Urothelium cell line (cell line): ENCODE measurements at regions not wholly inside any gene's neighbourhood (a gene's known extent, or its start where the extent isn't known, plus 50 kb on each side); places are given as distances from the start of the nearest gene placed in this dataset.
A peak's percentile ranks its signal among the peaks of the same experiment; 100 is the strongest.
"Not testable (repeated sequence)": the region's sequence is repeated elsewhere in the genome, so short reads cannot be mapped to it uniquely, and the experiment has no call there.

Experiments
- DNase-seq: peaks from one replicate; pipeline ENCODE4 v3.0.0; 2011; ENCODE audit warnings: low spot score, mixed read lengths
- FAIRE-seq: peaks from 2 replicates; lab custom pipeline; 2011; peaks lifted over from hg19 to GRCh38; lab: Jason Lieb, UNC

DNA sequence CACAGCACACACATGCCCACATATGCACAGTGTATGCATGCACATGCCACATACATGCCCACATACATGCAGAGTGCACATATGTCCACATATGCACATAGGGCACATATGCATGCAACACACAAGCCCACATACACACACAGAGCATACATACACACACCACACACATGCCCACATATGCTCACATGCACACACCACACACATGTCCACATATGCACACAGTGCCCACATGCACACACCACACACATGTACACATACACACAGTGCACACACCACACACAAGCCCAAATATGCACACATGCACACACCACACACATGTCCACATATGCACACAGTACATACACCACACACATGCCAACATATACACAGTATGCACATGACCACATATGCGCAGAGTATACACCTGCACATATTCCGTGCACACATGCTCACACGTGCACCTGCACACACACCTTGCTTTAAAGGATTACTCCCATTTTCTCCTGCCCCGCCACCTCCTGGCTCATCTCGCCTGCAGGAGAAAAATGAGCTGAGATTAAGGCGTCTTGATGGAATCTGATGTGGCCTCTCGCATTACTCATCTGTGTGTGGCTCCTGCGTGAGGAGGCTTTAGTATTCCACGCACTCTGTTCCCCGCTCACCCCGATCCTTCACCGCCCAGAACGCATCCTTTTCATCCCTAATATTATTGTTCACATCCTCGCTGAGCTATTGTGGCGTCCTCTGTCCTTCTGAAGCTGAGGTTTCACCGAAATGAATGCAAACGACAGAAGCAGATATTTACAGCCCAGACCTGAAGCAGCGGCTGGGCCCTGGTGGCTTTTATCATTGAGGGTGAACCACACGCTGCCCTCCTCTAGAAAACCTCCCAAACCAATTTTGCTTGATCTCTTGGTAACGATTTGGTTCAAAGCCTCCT lies 182.7 kb downstream of the OLFM1 start:
- DNase-seq (no peak), FAIRE-seq (peak; percentile 95)

DNA sequence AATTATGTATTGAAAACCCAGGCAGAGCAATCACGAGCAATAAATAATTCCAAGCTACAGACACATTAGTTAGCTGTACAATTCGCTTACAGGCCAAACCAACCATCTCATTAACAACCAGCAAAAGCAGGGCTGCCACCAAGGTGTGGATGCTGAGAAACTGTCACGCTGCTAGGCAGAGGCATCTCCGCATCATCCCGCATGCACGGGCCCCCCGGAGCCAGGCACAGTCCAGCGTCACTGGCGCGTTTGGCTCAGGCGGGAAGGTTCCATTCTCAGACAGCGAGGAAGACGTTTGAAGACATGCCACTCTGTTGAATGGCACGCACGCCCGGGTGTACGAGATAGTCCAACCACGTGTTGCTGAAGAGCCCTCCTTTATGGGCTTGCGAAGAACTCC lies 184.0 kb downstream of the OLFM1 start:
- no peak for DNase-seq
- FAIRE-seq: no peak

DNA sequence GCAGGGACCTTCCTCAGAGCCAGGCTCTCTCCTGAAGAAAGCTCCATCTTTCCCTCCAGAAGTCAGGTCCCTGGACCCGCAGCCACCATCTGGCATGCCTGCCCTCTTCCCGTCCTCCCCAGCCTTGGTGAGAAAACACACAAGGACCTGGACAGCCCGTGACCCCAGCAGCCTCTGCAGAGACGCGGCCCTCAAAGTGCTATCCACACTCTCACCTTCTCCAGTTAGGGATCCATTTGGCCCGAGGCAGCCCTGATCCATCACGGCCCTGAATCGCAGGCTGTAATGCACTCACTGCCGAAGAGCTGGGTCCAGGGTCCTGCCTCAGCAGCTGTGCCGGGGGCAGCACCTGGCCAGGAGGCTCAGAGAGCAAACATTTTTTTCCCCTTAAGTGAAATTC lies 185.1 kb downstream of the OLFM1 start:
- FAIRE-seq (no peak), DNase-seq (no peak)

DNA sequence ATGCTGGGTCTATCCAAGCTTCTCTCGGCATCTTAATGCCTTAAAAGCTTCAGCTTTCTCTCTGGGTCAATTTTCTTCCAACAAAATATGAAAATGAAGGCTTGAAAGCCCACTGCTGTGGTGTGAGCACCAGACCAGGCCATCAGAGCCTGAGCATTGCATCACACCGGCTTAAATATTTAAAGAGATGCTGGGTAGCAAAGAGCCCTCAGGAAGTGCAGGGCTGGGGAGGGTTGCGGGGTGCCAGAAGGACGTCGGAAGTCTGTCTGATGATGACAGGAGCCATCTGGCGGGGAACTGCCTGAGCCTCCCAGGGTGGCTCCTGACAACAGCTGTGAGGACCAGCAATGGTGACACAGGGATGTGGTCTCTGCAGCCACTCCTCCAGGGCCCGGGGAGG lies 185.5 kb downstream of the OLFM1 start:
- DNase-seq (no peak), FAIRE-seq (no peak)

DNA sequence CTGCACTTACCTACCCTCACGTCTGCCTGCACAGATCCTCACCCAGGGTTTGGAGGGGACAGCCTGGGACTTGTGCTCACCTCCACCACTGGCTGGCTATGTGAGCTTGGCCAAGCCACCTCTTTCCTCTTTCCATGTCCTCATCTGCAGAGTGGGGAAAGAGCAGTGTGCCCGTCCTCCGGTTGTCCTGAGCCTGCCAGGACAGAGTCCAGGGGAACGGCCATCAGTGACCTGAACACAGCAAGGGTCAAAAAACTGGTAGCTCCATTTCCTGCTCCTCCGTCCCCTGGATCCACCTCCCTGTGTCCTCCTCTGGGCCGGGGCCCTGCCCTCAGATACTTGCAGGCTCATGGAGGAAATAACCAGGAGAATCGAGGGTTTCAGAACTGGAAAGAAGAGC lies 187.7 kb downstream of the OLFM1 start:
- DNase-seq (no peak), FAIRE-seq (no peak)

DNA sequence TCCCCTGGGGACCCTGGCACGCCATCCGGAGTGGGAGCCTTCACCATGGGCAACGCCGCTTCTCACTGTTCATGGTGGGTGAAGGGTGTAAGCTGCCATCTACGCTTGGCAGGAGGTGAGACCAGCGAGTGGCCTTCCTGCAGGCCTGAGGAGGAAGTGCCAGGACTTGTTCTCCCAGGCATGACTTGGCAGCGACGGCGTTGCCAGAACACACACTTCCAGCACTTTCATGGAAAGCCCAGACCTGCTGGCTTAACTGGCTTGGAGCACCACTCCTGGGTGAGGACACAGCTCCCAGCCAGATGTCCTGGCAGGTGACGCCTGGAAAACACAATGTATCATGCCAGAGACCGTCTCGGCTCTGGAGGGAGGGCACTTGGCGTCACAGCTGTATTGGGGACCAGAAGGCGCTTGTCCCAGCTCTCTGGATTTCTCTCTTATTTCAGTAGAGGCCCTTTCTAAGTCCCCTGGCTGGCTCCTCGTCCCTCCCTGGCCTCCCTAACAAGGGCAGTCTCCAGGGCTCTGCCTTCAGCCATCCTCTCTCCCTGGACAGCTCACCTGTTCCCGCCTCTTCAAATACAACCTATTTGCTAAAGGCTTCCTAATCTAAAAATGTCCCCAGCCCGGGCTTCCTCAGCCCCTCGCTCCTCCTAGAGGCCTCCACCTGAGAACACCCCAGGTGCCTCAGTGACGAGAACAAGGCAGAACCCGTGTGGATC lies 188.3 kb downstream of the OLFM1 start:
- FAIRE-seq: no peak
- DNase-seq: no peak

DNA sequence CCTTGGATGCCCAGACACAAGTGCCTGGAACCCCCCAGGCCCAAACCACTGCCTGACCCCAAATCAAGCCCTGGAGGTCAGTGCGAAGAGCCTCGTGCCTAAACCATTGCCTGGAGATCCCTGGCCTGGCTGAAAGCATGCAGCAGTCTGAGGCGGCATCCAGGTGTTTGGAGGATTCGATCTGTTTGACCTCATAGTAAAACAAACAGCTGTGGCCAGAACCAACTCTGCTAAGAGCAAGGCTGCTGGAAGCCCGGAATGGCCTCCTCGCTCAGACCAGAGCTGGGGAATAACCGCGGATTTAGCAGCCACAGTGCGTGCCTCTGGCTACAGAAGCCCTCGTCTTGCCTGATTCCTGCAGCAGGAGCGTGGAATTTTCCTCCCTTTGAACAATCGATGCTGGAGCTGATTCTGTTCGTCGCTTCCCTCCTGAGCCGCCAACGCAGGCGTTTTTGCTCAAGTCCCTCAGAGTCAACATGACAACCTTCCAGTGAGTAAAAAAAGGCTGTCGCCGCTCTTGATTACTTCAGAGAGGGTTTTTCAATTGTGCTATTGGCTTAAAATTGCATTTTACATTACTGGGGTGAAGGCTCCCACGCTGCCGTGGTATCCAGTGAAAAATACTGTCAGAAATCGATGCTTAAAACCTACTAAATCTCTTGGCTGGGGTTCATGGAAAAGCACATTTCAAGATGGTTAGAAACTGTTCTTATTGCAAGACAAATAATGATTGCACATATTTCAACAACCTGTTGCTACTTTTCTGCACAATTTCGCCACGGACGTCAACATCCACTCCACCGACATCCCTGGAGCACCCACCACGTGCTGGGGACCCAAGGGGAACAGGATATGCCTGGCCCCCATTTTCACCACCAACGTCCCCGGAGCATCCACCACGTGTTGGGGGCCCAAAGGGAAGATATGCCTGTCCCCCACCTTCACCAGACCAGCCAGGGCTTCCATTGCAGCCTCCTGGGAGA lies 190.0 kb downstream of the OLFM1 start:
- DNase-seq (no peak), FAIRE-seq (no peak)

DNA sequence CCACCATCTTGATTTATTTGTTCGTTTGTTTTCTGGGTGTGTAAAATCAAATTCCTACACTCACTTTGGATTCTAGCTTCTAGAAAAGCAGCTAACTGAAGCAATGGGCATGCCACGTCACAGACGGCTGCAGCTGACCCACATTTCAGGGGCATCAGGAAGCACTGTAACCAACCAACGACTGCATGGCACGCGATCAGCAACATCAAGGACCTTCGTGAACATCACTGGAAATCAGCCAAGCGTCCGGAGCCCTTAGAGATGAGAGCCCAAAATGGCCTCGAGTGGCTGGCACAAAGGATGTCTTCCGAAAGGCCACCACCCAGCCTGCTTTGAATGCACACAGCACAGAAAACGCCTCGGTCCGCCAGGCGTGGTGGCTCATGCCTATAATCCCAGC lies 191.1 kb downstream of the OLFM1 start:
- DNase-seq (no peak), FAIRE-seq (no peak)

DNA sequence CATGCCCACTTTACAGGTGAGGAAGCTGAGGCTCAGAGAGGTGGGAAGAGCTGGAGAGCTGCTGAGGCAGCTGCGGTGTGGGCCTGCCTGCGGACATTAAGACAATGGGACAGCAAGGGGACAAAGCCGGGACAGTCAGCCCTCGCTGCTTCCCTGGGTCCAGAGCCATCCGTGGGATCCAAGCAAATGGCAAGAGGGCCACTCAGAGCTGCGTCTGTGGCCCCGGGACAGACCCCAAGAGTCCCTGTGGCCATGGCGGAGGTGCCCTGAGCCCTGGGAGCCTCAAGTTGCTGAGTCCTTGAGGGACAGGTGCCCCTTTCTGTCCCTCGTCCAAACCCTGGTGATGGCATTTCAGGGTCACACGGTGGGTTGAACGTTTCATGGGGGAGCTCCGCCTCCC lies 191.9 kb downstream of the OLFM1 start:
- no peak for FAIRE-seq
- DNase-seq: no peak

DNA sequence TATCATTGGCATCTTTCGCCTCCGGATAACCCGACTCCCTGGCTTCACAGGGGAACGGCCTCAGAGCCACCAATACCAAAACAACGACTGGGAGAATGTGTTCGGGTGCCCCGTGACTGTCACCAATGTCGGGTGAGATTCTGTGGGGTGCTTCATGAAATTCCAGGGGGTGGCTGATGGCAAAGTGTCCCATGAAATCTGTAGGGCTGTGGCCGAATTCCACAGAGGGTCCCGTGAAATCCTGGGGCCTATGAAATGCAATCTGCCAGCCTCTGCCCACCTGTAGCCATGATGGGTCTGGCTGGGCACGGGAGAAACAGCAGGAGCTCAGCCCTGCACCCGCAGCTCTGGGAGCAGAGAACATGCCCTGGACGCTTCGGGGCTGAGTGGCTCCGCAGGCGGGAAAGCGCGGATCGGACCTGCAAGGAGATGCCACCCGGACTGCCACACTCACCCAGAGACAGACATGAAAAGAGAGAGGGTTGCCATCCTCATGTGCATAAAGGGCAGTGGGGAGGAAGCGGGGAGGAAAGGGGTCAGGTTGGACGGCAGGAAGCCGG lies 192.4 kb downstream of the OLFM1 start:
- FAIRE-seq: no peak
- no peak for DNase-seq

DNA sequence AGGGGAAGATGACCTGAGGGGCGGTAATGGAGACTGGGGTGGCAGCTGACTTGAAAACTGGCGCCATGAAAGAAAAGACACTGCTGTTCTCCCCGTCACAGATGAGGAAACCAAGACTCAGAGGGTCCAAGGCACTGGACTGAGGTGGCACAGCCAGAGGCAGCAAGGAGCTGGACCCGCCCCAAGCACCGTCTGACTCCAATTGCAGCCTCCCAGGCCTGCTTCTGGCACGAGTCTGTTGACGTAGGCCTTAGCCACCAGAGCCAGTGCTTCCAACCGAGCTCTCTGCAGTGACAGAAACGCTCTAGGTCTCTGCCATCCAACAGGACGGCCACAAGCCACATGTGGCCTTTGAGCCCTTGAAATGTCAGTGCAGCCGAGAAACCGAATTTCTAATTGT lies 193.2 kb downstream of the OLFM1 start:
- no peak for FAIRE-seq

DNA sequence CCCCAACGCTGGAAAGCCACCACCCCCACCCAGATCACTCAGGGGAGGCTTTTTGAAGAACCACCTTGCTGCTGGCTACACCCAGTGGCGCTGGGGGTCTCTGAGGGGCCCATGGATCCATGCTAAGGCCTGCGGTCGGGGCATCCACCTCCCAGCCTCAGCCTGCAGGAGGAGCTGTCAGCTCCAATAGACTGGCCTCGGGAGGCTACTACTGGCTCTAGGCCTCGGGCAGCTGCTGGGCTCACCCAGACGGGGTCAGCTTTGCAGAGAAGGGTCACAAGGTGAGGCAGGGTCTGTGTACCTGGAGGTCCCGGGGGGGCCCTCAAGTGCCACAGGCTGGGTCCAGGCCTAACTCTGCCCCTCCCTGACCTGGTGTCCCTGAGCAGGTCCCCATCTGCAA lies 193.7 kb downstream of the OLFM1 start:
- no peak for DNase-seq
- no peak for FAIRE-seq

More for the DNA sequence above, 193.2 kb downstream of the OLFM1 start:
- no peak for DNase-seq

DNA sequence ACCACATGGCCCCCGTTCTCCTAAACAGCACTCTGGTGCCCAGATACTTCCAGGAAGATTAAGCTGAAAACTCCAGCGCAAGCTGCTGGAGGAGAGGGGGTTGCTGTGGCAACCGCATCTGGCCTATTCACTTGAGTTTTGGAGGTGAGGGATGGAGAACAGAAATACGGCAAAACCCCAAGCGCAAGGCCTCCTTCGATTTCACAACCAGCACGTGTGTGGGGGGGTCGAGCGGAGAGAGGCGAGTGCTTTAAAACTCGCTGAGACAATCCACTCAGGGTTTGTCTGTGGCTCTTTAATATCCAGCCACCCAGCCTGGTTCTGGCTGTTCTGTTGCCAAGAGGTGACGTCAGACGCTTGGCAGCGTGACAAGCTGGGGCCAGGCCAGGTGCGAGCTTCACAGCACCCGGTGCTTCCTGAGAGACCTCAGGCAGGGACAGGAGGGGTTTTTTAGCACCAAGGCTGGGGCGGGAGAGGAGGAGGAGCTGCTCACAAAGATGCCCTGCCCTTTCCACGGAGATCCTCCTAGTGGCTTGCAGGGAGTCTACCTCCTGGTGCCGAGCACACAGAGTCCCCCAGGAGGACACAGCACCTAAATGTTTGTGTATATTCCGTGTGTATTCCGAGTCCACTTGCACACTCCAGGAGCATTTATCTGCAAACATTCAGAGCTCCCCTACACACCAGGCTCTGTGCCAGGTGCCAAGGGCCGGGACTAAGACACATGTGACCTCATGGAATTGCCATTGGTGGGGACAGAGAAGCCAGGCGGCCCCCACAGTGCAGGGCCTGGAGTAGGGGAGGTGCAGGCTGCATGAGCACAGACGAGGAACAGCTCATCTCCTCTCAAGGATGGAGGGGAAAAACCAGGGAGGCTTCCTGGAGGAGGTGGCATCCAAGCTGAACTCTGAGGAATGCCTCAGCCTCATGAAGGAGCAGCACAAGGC lies 194.6 kb downstream of the OLFM1 start:
- FAIRE-seq (peak; percentile 48), DNase-seq (peak; percentile 90)

DNA sequence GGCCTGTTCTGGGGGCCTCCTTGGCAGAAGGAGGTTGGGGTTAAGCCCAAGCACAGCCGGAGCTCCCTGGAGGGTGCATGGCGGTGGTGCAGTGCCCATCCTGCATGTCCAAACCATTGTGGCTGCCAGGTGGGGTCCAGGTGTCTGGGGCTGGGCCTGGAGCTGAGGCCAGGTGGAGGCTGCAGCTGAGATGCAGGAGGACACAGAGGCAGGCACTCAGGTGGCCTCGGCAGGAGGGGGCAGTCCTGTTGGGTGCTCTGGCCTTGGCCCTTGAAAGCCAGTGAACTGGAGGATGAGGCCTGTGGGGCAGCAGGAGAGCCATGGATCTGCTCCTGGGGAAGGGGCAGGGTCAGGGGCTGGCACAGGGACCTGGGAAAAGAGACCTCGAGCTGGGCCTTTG lies 195.3 kb downstream of the OLFM1 start:
- FAIRE-seq (no peak), DNase-seq (no peak)

DNA sequence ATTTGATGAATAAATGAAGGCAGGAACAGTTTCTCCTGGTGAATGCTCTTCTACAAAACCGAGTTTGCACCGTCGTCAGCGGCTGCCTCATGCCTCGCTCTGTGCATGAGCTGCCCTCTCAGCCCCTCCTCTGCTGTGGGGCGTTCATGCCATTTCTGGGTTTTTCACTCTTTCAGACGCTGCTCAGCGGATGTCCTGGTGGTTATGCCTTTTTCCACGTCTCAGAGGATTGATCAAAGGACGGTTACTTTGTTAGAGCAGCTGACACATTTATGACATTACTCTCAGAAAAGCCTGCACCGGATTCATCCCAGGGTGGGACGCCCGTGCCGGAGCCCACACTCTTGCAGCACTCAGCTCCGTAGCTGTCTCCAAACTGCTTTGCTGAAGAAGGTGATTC lies 195.9 kb upstream of the PPP1R26 start:
- DNase-seq: no peak
- FAIRE-seq: no peak

DNA sequence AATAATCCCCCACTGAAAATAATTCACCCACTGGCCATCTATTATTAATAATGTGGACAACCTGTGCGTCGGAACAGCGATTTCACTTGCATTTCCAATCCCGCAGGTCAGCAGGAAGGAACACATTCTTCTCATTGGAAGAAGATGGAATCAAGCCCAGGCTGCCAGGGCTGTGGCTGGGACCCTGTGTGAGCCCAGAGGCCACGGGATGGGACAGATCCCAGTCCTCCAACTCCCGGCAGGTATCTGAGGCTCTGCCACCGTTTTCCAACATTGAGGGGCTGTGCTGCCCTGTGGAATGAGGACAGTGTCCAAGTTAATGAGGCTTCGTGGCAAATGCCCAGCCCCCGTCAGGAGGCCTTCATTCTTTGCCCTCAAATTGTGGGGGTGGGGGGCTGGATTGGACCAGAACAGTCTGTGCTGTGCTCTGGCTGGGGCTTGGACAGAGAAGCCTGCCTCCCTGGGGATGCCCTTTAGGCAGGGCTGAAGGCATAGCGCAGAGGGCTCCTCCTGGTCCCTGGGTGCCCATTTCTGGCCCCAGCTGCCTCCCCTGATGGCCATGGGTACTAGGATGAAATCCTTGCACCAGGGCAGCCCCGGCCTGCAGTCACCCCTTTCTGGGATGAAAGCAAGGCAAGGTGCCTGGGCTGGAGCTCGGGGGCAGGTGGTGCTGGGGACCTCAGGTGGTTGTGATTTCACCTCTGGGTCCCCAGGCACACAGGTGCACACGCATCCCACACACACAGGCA lies 195.0 kb upstream of the PPP1R26 start:
- DNase-seq (no peak), FAIRE-seq (no peak)

DNA sequence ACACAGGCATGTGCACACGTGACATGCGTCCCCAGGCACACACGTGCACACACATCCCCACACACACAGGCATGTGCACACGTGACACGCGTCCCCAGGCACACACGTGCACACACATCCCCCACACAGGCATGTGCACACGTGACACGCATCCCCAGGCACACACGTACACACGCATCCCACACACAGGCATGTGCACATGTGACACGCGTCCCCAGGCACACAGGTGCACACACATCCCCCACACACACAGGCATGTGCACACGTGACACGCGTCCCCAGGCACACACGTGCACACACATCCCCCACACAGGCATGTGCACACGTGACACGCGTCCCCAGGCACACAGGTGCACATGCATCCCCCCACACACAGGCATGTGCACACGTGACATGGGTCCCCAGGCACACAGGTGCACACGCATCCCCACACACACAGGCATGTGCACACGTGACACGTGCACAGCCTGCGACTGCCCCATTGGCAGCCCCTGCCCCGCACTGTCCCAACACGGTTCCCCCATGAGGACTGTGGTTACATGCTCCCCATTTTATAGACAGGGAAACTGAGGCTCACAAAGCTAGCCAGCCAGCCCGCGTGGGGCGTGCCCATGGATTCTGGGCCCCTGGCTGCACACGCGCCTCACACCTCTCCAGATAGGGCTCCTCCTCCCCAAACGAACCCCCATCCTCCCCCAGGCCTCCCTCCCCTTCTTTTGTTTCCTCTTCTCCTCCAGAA lies 193.2 kb upstream of the PPP1R26 start:
- DNase-seq: not testable (repeated sequence)
- FAIRE-seq: peak; percentile 97

DNA sequence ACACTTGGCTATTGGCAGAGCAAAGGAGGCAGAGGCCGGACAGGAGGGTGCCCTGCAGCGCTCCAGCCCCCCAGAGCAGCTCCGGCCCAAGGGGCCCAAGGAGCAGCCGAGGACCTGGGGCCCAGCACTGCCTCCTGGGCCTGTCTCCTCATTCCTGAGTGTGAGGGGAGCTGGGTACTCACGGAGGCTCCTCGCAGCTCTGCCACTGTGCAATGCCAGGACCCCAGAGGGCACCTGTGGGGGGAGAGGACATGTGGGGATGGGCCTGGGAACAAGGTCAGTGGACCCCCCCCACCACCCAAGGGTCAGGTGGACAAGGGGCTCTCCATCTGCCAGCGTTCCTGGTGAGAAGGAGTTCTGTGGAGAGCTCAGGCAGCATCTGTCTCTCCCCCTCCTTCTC lies 192.6 kb upstream of the PPP1R26 start:
- FAIRE-seq (no peak), DNase-seq (no peak)
